ENCODE measurements at regions not wholly inside any gene's neighbourhood (a gene's known extent, or its start where the extent isn't known, plus 50 kb on each side); places are given as distances from the start of the nearest gene placed in this dataset.

DNA sequence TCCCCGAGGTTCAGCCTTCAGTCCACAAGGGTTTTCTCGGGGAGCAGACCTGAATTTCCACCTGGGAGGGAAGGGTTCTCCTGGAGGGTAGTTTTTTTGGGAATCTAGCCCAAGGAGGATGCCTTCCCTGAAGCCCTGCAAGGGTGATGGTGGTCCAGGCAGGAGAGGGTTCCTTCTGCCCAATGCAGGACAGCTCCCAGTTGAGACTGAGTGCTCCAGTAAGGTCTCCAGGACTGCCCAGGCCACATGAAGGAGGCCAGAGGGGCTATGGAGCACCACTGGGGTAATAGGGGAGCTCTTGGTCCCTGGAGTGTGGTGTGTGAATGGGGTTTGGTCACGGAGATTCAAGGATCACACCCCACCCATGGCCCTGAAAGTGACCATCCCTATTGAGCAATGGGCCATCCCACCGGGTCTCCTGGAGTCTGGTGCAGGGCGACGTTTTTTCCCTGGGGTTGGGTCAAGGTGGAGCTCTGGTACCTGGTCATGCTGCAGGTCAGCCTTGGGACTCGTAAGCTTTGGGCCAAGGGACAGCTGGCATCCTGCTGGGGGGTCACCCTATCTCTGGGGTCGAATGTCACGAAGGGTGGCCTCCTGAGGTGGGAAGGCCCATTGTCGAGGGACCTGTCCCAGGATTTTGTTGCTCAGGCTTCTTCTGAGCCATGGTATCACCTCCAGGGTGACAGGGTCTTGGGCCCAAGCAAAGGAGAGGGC lies 196.5 kb downstream of the UBE3A start:
- H3K27ac ChIP-seq: no peak overlapping the region
- no peak for TF ChIP-seq ZFX (IDR thresholded peaks at IDR 0.05; ENCODE audit: borderline replicate concordance)
- TF ChIP-seq, protein P1, sequence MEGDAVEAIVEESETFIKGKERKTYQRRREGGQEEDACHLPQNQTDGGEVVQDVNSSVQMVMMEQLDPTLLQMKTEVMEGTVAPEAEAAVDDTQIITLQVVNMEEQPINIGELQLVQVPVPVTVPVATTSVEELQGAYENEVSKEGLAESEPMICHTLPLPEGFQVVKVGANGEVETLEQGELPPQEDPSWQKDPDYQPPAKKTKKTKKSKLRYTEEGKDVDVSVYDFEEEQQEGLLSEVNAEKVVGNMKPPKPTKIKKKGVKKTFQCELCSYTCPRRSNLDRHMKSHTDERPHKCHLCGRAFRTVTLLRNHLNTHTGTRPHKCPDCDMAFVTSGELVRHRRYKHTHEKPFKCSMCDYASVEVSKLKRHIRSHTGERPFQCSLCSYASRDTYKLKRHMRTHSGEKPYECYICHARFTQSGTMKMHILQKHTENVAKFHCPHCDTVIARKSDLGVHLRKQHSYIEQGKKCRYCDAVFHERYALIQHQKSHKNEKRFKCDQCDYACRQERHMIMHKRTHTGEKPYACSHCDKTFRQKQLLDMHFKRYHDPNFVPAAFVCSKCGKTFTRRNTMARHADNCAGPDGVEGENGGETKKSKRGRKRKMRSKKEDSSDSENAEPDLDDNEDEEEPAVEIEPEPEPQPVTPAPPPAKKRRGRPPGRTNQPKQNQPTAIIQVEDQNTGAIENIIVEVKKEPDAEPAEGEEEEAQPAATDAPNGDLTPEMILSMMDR (IDR thresholded peaks at IDR 0.05): no peak

DNA sequence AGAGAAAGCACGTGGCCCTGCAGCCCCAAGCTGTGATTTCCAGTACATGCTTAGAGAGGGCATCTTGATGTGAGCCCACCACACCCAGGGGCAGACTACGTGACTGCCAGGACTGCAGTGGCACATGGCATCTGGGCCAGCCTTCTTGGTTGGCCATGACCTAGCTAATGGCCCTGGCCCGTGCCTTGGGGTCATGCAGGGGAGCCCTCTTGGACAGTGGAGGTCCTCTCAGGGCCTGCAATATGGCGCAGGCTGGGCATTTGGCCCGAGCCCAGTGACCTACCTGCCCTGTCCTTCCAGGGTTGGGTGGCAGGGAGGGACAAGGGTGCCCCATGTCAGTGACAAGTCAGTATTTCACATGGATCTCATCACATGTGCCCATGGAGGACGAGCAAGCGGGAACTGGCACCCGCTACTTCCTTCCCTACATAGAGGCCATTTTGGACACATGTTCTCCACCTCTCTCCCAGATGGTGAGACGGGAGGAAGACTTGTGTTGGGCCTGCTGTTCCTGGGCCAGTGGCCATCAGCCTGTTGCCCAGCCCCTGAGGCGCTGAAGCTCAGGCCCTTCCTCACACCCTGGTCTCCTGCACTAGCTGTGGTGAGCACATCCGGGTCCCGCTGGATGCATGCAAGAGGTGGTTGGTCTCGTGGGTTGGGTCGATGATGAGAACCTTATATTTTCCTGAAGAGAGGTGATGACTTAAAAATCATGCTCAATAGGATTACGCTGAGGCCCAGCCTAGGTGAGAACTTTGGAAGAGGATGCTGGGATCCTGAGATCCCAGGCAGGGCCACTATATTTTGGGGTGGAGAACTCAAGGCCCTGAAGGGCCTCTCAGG lies 195.6 kb downstream of the UBE3A start:
- TF ChIP-seq ZFX (IDR thresholded peaks at IDR 0.05; ENCODE audit: borderline replicate concordance): no peak
- TF ChIP-seq, protein P1 (IDR thresholded peaks at IDR 0.05): no peak
- H3K27ac ChIP-seq: no peak overlapping the region

DNA sequence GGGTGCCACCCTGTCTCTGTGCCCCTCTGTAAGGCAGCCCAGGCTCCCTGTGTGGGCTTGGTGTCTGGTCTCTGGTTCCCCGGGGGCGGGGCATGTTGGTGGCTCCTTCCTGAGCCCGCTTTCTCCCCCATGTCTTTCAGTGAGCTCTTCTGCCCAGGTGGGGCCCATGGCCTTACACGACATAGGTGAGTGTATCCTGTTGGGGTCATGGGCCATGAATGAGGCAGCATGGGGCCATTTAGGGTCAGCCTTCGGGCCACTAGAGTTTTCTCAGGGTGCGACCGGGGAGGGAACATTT lies 195.1 kb downstream of the UBE3A start:
- H3K27ac ChIP-seq: no peak overlapping the region
- TF ChIP-seq, protein P1 (IDR thresholded peaks at IDR 0.05): no peak
- TF ChIP-seq ZFX (IDR thresholded peaks at IDR 0.05; ENCODE audit: borderline replicate concordance): no peak

DNA sequence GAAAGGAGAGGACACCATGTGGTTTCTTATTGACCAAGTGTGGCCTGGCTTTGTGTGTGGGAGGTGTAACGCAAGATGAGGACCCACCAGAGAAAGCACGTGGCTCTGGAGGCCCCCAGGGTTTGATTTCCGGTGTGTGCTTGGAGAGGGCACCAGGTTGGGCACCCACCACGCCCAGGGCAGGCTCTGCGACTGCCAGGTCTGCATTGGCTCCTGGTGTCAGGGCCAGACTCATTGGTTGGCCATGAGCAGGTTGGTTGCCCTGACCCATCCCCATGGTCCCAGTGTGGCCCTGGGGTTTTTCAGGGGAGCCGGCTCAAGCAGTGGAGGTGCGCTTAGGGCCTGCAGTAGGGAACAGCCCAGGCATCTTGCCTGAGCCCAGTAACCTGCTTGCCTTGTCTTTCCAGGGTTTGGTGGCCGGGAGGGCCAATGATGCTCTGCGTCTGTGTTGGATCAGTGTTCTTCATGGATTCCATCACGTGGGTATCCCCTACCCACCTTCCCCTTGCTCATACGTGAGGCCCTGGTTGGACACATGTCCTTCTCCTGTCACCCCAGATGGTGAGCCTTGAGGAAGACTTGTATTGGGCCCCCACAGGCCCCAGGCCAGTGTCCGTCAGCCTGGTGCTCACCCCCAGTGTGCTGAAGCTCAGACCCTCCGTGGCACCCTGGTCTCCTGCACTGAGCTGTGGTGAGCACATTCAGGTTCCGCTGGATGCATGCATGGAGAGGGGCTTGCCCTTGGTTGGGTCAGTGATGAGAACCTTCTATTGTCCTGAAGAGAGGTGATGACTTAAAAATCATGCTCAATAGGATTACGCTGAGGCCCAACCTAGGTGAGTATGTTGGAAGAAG lies 193.9 kb downstream of the UBE3A start:
- TF ChIP-seq, protein P1 (IDR thresholded peaks at IDR 0.05): no peak
- no peak overlapping the region for H3K27ac ChIP-seq

DNA sequence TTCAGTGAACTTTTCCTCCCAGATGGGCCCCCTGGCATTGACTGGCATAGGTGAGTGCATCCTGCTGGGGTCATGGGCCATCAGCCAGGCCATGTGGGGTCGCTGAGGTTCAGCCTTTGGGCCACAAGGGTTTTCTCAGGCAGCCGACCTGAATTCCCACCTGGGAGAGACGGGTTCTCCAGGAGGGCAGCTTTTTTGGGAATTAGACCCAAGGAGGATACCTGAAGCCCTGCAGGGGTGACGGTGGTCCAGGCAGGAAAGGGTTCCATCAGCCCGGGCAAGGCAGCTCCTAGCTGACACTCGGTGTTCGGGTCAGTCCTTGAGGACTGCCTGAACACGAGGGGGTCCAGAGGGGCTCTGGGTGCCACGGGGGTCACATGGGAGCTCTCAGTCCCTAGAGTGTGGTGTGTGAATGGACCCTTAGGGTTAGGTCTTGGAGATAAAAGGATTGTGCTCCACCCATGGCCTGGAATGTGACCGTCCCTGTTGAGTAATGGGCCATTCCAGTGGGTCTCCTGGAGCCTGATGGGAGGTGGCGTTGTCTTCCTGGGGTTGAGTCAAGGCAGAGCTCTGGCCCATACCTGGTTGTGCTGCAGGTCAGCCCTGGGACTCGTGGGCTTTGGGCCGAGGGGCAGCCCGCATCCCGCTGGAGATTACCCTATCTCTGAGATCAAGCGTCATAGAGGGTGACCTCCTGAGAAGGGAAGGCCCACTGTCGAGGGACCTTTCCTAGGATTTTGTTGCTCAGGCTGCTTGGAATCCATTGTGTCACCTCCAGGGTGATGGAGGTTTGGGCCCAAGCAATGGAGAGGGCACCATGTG lies 192.8 kb downstream of the UBE3A start:
- H3K27ac ChIP-seq: no peak overlapping the region
- no peak for TF ChIP-seq ZFX (IDR thresholded peaks at IDR 0.05; ENCODE audit: borderline replicate concordance)
- TF ChIP-seq, protein P1 (IDR thresholded peaks at IDR 0.05): no peak

DNA sequence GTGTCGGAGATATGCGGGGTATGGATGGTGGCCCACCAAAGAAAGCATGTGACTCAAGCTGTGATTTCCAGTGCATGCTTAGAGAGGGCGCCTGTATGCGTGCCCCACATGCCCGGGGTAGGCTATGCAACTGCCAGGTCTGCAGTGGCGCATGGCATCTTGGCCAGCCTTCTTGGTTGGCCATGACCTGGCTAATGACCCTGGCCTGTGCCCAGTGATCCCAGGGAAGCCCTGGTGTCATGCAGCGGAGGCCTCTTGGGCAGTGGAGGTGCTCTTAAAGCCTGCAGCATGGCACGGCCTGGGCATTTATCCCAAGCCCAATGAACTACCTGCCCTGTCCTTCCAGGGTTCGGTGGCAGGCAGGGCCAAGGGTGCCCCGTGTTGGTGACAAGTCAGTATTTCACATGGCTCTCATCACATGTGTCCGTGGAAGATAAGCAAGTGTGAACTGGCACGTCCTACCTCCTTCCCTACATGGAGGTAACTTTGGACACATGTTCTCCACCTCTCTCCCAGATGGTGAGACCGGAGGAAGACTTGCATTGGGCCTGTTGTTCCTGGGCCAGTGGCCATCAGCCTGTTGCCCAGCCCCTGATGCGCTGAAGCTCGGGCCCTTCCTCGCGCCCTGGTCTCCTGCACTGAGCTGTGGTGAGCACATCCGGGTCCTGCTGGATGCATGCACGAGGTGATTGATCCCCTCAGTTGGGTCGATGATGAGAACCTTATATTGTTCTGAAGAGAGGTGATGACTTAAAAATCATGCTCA lies 192.0 kb downstream of the UBE3A start:
- TF ChIP-seq, protein P1 (IDR thresholded peaks at IDR 0.05): no peak
- TF ChIP-seq ZFX (IDR thresholded peaks at IDR 0.05; ENCODE audit: borderline replicate concordance): no peak
- no peak overlapping the region for H3K27ac ChIP-seq
